Activated CD8-positive, alpha-beta T cell treated with anti-CD3 and anti-CD28 coated beads for 36 hours (primary cell): ENCODE measurements at regions not wholly inside any gene's neighbourhood (a gene's known extent, or its start where the extent isn't known, plus 50 kb on each side); places are given as distances from the start of the nearest gene placed in this dataset.

ENCODE experiments used
- ATAC-seq: fragments of 200-7000 bp; cut with Tn5 transposase; one replicate; pipeline ENCODE4 v1.10.0; 2021; ENCODE audit warnings: mild to moderate bottlenecking, moderate library complexity
- CTCF ChIA-PET: fragments of 350-600 bp; sonication (Branson Sonifier 250); formaldehyde crosslinking; loops from one replicate; lab custom pipeline; 2021; ENCODE audit warnings: antibody characterized with exemption; lab: Charles Lee
- POLR2A ChIA-PET: fragments of 350-600 bp; sonication (Branson Sonifier 250); formaldehyde crosslinking; loops from one replicate; lab custom pipeline; 2021; ENCODE audit warnings: antibody characterized with exemption; lab: Charles Lee
- DNase-seq: peaks from one replicate; pipeline ENCODE4 v3.0.0-alpha.2; 2020
- H3K27ac Mint-ChIP-seq: one replicate; pipeline ENCODE4 v1.8.0; 2021; ENCODE audit warnings: mild to moderate bottlenecking, mixed read lengths
- H3K27me3 Mint-ChIP-seq: one replicate; pipeline ENCODE4 v1.8.0; 2021; ENCODE audit warnings: mixed read lengths
- H3K36me3 Mint-ChIP-seq: one replicate; pipeline ENCODE4 v1.8.0; 2021; ENCODE audit warnings: low read depth, mixed read lengths
- H3K4me1 Mint-ChIP-seq: one replicate; pipeline ENCODE4 v1.8.0; 2021; ENCODE audit warnings: low read depth, mixed read lengths
- H3K4me3 Mint-ChIP-seq: one replicate; pipeline ENCODE4 v1.8.0; 2021; ENCODE audit warnings: mild to moderate bottlenecking, moderate library complexity, mixed read lengths
- H3K9me3 Mint-ChIP-seq: one replicate; pipeline ENCODE4 v1.8.0; 2021; ENCODE audit warnings: mixed read lengths
- intact Hi-C: fragments of 100-400 bp; cut with micrococcal nuclease; formaldehyde crosslinking; loops from one replicate; pipeline ENCODE4 v1.10.0; 2022
- TF ChIP-seq, protein P1 (sequence below): fragments of 200-600 bp; IDR thresholded peaks from one replicate; pipeline ENCODE4 v1.8.0; 2022; ENCODE audit warnings: antibody characterized with exemption, mild to moderate bottlenecking

GRCh38 chr10:78572565-78572964 lies 496.2 kb upstream of the ZMIZ1 start:
- H3K4me1 Mint-ChIP-seq = no peaks in the 10 kb centered on the region
- H3K36me3 Mint-ChIP-seq = no peaks in the 10 kb centered on the region
- DNase-seq (no peak), ATAC-seq (no peak)
- TF ChIP-seq, protein P1, sequence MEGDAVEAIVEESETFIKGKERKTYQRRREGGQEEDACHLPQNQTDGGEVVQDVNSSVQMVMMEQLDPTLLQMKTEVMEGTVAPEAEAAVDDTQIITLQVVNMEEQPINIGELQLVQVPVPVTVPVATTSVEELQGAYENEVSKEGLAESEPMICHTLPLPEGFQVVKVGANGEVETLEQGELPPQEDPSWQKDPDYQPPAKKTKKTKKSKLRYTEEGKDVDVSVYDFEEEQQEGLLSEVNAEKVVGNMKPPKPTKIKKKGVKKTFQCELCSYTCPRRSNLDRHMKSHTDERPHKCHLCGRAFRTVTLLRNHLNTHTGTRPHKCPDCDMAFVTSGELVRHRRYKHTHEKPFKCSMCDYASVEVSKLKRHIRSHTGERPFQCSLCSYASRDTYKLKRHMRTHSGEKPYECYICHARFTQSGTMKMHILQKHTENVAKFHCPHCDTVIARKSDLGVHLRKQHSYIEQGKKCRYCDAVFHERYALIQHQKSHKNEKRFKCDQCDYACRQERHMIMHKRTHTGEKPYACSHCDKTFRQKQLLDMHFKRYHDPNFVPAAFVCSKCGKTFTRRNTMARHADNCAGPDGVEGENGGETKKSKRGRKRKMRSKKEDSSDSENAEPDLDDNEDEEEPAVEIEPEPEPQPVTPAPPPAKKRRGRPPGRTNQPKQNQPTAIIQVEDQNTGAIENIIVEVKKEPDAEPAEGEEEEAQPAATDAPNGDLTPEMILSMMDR = no peak
- H3K27me3 Mint-ChIP-seq = no peaks in the 10 kb centered on the region
- no peak overlapping the region for H3K4me3 Mint-ChIP-seq
- intact Hi-C loops = no loop called here
- H3K27ac Mint-ChIP-seq = no peak overlapping the region
- H3K9me3 Mint-ChIP-seq = no peaks in the 10 kb centered on the region
- CTCF ChIA-PET = no interaction called here
- POLR2A ChIA-PET = no interaction called here

DNA sequence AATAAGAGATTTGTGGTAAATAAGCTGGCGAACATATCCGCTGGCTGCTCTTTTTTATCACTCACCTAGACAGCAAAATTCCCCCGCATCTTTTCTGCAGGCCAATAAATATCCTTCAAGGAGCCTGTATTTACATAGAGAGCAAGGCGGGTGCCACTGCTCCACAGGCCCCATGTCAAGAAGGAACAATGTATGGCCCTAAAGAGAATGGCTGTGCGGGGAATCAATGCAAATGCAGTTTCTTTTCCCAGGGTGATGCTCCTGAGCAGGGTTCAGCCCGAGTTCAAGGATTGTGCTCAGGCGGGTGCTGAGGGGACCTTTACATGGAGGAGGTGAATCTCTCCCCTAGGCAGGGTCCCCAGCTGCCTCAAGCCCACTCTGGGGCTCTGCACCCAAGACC lies 494.2 kb upstream of the ZMIZ1 start:
- Mint-ChIP-seq H3K4me3 (no peak overlapping the region), H3K9me3 (no peaks in the 10 kb centered on the region), H3K27ac (no peak overlapping the region), H3K27me3 (no peaks in the 10 kb centered on the region), H3K4me1 (peaks cover 13% of the 10 kb centered on the region), H3K36me3 (no peaks in the 10 kb centered on the region)
- TF ChIP-seq, protein P1 = no peak
- ATAC-seq = no peak
- intact Hi-C loops = no loop called here
- ChIA-PET POLR2A (no interaction called here), CTCF (no interaction called here)
- no peak for DNase-seq

DNA sequence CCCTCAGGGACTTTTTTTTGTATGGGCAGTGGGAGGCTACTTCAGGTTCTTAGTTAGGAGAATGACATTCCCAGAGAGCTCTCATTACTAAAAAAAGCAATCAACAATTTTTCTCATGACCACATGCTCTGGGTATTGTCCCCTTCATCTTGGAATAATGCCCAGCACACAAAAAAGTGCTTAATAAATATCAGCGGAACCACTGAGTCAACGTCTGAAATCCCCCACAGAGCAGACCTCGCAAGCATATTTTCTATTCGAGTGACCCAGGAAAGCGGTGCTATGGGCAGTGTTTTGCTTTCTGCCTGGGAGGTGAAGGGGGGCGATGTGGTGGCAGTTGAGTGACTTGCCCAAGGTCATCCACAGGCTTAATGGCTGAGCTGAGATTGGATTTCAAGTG lies 493.4 kb upstream of the ZMIZ1 start:
- POLR2A ChIA-PET = no interaction called here
- ATAC-seq (no peak), DNase-seq (no peak)
- Mint-ChIP-seq H3K27ac (no peak overlapping the region), H3K9me3 (no peaks in the 10 kb centered on the region), H3K27me3 (no peaks in the 10 kb centered on the region), H3K36me3 (no peaks in the 10 kb centered on the region), H3K4me3 (no peak overlapping the region), H3K4me1 (peaks cover 15% of the 10 kb centered on the region)
- intact Hi-C loops = no loop called here
- CTCF ChIA-PET = no interaction called here
- TF ChIP-seq, protein P1 = no peak

DNA sequence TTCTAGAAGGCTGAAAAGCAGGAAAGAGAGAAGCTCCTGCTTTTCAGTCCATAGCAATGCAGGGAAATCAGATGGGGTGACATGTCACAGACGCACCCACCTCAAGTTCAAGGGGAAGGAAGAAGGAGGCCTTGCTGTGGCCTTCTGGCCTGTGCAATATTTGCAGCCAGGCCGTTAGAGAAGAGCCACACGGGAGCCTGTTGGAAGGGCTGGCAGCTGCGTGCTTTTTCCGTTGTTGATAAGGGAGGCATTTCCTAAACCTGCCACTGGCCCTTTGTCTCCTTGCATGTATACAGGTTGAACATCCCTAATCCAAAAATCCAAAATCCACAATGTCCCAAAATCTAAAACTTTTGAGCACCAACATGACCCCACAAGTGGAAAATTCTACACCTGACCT lies 492.5 kb upstream of the ZMIZ1 start:
- TF ChIP-seq, protein P1 = no peak
- Mint-ChIP-seq H3K27me3 (no peaks in the 10 kb centered on the region), H3K4me1 (peaks cover 15% of the 10 kb centered on the region), H3K4me3 (no peak overlapping the region), H3K27ac (no peak overlapping the region), H3K36me3 (no peaks in the 10 kb centered on the region), H3K9me3 (no peaks in the 10 kb centered on the region)
- no peak for ATAC-seq
- intact Hi-C loops = no loop called here
- no peak for DNase-seq
- ChIA-PET POLR2A (no interaction called here), CTCF (no interaction called here)

DNA sequence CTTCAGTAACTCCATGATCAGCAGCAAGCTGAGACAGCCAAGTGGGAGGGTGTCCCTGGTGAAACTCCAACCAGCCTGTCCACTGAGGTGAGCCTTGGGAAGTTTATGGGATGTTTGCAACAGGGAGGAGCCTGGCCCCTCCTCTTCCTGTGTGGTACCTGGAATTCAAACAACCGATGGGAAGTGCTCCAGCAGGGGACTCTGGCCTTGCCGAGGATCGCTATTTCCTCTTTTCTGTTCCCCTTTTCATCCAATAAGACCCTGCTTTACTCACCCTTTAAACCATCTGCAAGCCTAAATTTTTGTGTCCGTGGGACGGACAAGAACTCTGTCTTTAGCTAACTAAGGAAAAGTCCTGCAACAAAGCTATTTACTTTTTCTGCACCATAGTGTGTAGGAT lies 491.1 kb upstream of the ZMIZ1 start:
- intact Hi-C loops = no loop called here
- no peak overlapping the region for H3K4me3 Mint-ChIP-seq
- H3K27ac Mint-ChIP-seq = peak overlapping the region; percentile 25
- no peak for DNase-seq
- H3K27me3 Mint-ChIP-seq = no peaks in the 10 kb centered on the region
- no peaks in the 10 kb centered on the region for H3K36me3 Mint-ChIP-seq
- H3K4me1 Mint-ChIP-seq = peaks cover 15% of the 10 kb centered on the region
- no peak for ATAC-seq
- TF ChIP-seq, protein P1 = no peak
- ChIA-PET POLR2A (no interaction called here), CTCF (no interaction called here)
- H3K9me3 Mint-ChIP-seq = no peaks in the 10 kb centered on the region
